HG02798 (cell line): ENCODE measurements at regions not wholly inside any gene's neighbourhood (a gene's known extent, or its start where the extent isn't known, plus 50 kb on each side); places are given as distances from the start of the nearest gene placed in this dataset.
A peak's percentile ranks its signal among the peaks of the same experiment; 100 is the strongest.

Source experiments
- ATAC-seq: cut with Tn5 transposase; IDR thresholded peaks from one replicate; pipeline ENCODE4 v1.9.1; 2021; ENCODE audit warnings: mild to moderate bottlenecking; ENCODE audit not compliant: unreplicated experiment, poor library complexity

GRCh38 chr20:21832442-21833385 lies 127.2 kb downstream of the PAX1 start:
- ATAC-seq = no peak

- no peak for ATAC-seq
These were observed 121.5 kb downstream of the PAX1 start for GRCh38 chr20:21826976-21827375.

- no peak for ATAC-seq
These were observed 115.9 kb downstream of the PAX1 start for GRCh38 chr20:21821358-21821757.

- no peak for ATAC-seq
These were observed 115.2 kb downstream of the PAX1 start for GRCh38 chr20:21820688-21821087.

GRCh38 chr20:21820045-21820444 lies 114.6 kb downstream of the PAX1 start:
- no peak for ATAC-seq

- no peak for ATAC-seq
These were observed 106.9 kb downstream of the PAX1 start for GRCh38 chr20:21812379-21812778.

GRCh38 chr20:21809961-21810523 lies 104.6 kb downstream of the PAX1 start:
- ATAC-seq = no peak

- peak; percentile 50 for ATAC-seq
These were observed 103.6 kb downstream of the PAX1 start for GRCh38 chr20:21808863-21809664.

- no peak for ATAC-seq
These were observed 102.7 kb downstream of the PAX1 start for GRCh38 chr20:21808139-21808538.

GRCh38 chr20:21804802-21805201 lies 99.3 kb downstream of the PAX1 start:
- no peak for ATAC-seq

GRCh38 chr20:21801193-21801592 lies 95.7 kb downstream of the PAX1 start:
- ATAC-seq = no peak

- ATAC-seq = no peak
These were observed 92.9 kb downstream of the PAX1 start for GRCh38 chr20:21798384-21798783.

- no peak for ATAC-seq
These were observed 90.6 kb downstream of the PAX1 start for GRCh38 chr20:21796059-21796458.

GRCh38 chr20:21788082-21788481 lies 82.6 kb downstream of the PAX1 start:
- no peak for ATAC-seq

GRCh38 chr20:21781446-21782075 lies 76.1 kb downstream of the PAX1 start:
- no peak for ATAC-seq

GRCh38 chr20:21780528-21780927 lies 75.1 kb downstream of the PAX1 start:
- no peak for ATAC-seq
